ENCODE measurements at regions not wholly inside any gene's neighbourhood (a gene's known extent, or its start where the extent isn't known, plus 50 kb on each side); places are given as distances from the start of the nearest gene placed in this dataset.

DNA sequence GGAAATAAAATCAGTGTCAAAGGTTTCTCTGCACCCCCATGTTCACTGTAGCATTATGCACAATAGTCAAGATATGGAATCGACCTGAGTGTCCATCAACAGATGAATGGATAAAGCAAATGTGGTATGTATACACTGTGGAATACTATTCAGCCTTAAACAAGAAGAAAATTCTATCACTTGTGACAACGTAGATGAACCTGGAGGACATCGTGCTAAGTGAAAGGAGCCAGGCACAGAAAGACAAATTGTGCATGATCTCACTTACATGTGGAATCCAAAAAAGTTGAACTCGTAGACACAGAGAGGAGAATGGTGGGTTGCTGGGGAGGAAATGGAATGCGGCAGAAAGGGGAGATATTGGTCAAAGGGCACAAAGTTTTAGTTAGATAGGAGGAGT is 136.3 kb upstream of the ESR1 start:
- 85 to 93% methylated on average over 5 of the region's 5 CpGs for WGBS, 2 donors
- DNase-seq (no peak), ATAC-seq (ENCODE audit: insufficient read depth, low FRiP score) (no peak)

DNA sequence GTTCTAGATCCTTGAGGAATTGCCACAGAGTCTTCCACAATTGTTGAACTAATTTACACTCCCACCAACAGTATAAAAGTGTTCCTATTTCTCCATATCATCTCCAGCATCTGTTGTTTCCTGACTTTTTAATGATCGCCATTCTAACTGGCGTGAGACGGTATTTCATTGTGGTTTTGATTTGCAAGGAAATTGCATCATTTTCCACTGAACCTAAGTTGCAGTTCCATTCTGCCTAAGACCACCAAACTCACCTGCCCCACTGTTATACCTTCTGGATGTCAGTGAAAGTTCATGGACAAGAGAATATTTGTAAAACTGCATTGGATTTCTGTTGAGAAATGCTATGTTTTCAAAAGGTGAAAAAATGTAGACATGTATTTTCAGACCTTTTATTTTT is 132.9 kb upstream of the ESR1 start:
- 38 to 70% methylated on average over 3 of the region's 3 CpGs for WGBS, 2 donors
- Histone ChIP-seq H3K4me1 (ENCODE audit: control insufficient read depth in 5 of 5, insufficient read depth in 5 of 5, low read length in 5 of 5) (peaks cover 0 to 5% (median 0%) of the 10 kb centered on the region in 5 donors), H3K27ac (ENCODE audit: low read depth in 1 of 2, low read length in 1 of 2) (no peak overlapping the region), H3K9ac (ENCODE audit: insufficient read depth in 1 of 2, low read length in 2 of 2) (no peak overlapping the region), H3K9me3 (ENCODE audit: control insufficient read depth in 4 of 4, insufficient read depth in 3 of 4, low read length in 3 of 4) (no peaks in the 10 kb centered on the region), H3K4me3 (no peak overlapping the region), H3K36me3 (ENCODE audit: control insufficient read depth in 4 of 4, insufficient read depth in 4 of 4, low read length in 4 of 4) (no peaks in the 10 kb centered on the region), H3K27me3 (ENCODE audit: control insufficient read depth in 3 of 3, insufficient read depth in 3 of 3, low read length in 2 of 3) (no peaks in the 10 kb centered on the region)
- DNase-seq (no peak), ATAC-seq (ENCODE audit: insufficient read depth, low FRiP score) (no peak)
- TF ChIP-seq, protein P1, sequence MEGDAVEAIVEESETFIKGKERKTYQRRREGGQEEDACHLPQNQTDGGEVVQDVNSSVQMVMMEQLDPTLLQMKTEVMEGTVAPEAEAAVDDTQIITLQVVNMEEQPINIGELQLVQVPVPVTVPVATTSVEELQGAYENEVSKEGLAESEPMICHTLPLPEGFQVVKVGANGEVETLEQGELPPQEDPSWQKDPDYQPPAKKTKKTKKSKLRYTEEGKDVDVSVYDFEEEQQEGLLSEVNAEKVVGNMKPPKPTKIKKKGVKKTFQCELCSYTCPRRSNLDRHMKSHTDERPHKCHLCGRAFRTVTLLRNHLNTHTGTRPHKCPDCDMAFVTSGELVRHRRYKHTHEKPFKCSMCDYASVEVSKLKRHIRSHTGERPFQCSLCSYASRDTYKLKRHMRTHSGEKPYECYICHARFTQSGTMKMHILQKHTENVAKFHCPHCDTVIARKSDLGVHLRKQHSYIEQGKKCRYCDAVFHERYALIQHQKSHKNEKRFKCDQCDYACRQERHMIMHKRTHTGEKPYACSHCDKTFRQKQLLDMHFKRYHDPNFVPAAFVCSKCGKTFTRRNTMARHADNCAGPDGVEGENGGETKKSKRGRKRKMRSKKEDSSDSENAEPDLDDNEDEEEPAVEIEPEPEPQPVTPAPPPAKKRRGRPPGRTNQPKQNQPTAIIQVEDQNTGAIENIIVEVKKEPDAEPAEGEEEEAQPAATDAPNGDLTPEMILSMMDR (IDR thresholded peaks at IDR 0.05; ENCODE audit: control extremely low read depth, extremely low read depth), result no peak

More for the DNA sequence above, 136.3 kb upstream of the ESR1 start:
- no peaks in the 10 kb centered on the region for H3K27me3 ChIP-seq (ENCODE audit: control insufficient read depth in 3 of 3, insufficient read depth in 3 of 3, low read length in 2 of 3)
- H3K9ac ChIP-seq (ENCODE audit: insufficient read depth in 1 of 2, low read length in 2 of 2), result no peak overlapping the region
- no peak overlapping the region for H3K4me3 ChIP-seq
- TF ChIP-seq, protein P1 (IDR thresholded peaks at IDR 0.05; ENCODE audit: control extremely low read depth, extremely low read depth), result no peak
- peaks cover 0 to 2% (median 0%) of the 10 kb centered on the region in 5 donors for H3K4me1 ChIP-seq (ENCODE audit: control insufficient read depth in 5 of 5, insufficient read depth in 5 of 5, low read length in 5 of 5)
- H3K9me3 ChIP-seq (ENCODE audit: control insufficient read depth in 4 of 4, insufficient read depth in 3 of 4, low read length in 3 of 4), result no peaks in the 10 kb centered on the region
- no peak overlapping the region for H3K27ac ChIP-seq (ENCODE audit: low read depth in 1 of 2, low read length in 1 of 2)
- H3K36me3 ChIP-seq (ENCODE audit: control insufficient read depth in 4 of 4, insufficient read depth in 4 of 4, low read length in 4 of 4), result no peaks in the 10 kb centered on the region

DNA sequence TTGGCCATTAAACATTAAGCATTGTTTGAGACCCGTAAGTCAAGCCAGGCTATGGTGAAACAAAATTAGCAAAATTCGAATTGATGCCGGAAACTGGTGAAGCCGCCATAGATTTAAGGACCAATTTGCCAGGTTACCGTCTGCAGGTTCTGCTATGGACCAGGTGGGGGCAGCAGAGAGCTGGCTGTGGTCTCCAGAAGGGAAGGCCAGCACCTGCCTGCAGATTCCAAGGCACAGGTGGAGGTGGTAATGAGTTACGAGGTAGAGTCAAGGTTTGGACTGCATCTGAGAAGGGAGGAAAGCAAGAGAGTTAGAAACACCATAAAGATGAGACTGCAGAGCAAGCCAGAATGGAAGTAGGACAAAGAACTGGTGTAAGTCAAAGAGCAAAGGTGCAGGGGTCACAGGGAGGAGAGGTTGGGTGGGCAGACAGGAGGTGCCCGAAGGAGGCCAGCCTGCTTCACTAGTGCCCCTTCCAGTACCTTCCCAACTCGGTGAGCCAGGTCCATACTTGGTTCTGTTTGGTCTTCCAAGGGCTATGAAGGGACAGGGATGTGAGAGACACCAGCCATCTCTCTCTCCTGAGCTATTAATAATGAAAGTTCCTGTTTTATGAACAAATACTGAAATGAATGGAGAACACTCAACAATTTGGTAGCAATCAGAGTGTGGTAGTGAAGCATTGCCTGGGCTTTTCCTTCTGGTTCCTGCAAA is 131.6 kb upstream of the ESR1 start:
- WGBS, 2 donors, result 56 to 62% methylated on average over 8 of the region's 8 CpGs
- H3K27me3 ChIP-seq (ENCODE audit: control insufficient read depth in 3 of 3, insufficient read depth in 3 of 3, low read length in 2 of 3), result no peaks in the 10 kb centered on the region
- H3K4me1 ChIP-seq (ENCODE audit: control insufficient read depth in 5 of 5, insufficient read depth in 5 of 5, low read length in 5 of 5), result peaks cover 0 to 5% (median 0%) of the 10 kb centered on the region in 5 donors
- DNase-seq, result peak; percentile 22 to 43 (median 42)
- H3K4me3 ChIP-seq, result no peak overlapping the region
- H3K9me3 ChIP-seq (ENCODE audit: control insufficient read depth in 4 of 4, insufficient read depth in 3 of 4, low read length in 3 of 4), result no peaks in the 10 kb centered on the region
- H3K9ac ChIP-seq (ENCODE audit: insufficient read depth in 1 of 2, low read length in 2 of 2), result no peak overlapping the region
- peak; percentile 71 for ATAC-seq (ENCODE audit: insufficient read depth, low FRiP score)
- H3K27ac ChIP-seq (ENCODE audit: low read depth in 1 of 2, low read length in 1 of 2), result no peak overlapping the region
- TF ChIP-seq, protein P1 (IDR thresholded peaks at IDR 0.05; ENCODE audit: control extremely low read depth, extremely low read depth), result peak; percentile 52
- no peaks in the 10 kb centered on the region for H3K36me3 ChIP-seq (ENCODE audit: control insufficient read depth in 4 of 4, insufficient read depth in 4 of 4, low read length in 4 of 4)
